OCI-LY7 (cell line): ENCODE measurements at regions not wholly inside any gene's neighbourhood (a gene's known extent, or its start where the extent isn't known, plus 50 kb on each side); places are given as distances from the start of the nearest gene placed in this dataset.

Experiments used
- CTCF ChIP-seq: fragments of 200-600 bp; sonication (generic); conservative IDR thresholded peaks from 2 replicates; pipeline ENCODE4 v1.5.1; 2014; ENCODE audit warnings: mild to moderate bottlenecking, antibody characterized with exemption, low read length, moderate library complexity, mixed read lengths
- EZH2phosphoT487 ChIP-seq: fragments of 200-600 bp; sonication (generic); IDR thresholded peaks from 2 replicates; pipeline ENCODE4 v1.6.1; 2018; ENCODE audit warnings: low read depth, borderline replicate concordance, mild to moderate bottlenecking, mixed run types, antibody characterized with exemption, low read length, moderate library complexity, mixed read lengths

- TF ChIP-seq CTCF (no peak), EZH2phosphoT487 (no peak)
These were observed 112.9 kb upstream of the ZNF746 start for GRCh38 chr7:149610441-149611011.
